ENCODE measurements at regions not wholly inside any gene's neighbourhood (a gene's known extent, or its start where the extent isn't known, plus 50 kb on each side); places are given as distances from the start of the nearest gene placed in this dataset.

DNA sequence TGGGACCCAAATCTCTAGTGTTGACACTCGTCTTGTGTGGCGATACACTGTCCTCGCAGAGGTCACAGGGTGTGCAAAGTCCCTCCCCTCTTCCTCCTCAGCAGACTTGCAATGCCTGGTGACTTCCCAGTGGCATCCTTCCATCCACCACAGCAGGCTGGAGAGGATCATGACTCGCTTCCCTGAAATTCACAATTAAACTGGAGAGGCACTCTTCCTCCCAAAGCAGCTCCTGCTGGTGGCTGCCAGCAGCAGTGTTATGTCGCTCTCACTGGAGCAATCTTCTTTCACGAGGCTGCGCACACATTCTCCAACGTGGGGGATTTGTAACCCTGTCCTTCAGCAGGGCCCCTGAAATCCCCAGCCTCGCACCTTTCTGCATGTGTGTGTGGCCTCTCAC lies 145.2 kb upstream of the TMCC3 start:
- TF ChIP-seq, protein P1, sequence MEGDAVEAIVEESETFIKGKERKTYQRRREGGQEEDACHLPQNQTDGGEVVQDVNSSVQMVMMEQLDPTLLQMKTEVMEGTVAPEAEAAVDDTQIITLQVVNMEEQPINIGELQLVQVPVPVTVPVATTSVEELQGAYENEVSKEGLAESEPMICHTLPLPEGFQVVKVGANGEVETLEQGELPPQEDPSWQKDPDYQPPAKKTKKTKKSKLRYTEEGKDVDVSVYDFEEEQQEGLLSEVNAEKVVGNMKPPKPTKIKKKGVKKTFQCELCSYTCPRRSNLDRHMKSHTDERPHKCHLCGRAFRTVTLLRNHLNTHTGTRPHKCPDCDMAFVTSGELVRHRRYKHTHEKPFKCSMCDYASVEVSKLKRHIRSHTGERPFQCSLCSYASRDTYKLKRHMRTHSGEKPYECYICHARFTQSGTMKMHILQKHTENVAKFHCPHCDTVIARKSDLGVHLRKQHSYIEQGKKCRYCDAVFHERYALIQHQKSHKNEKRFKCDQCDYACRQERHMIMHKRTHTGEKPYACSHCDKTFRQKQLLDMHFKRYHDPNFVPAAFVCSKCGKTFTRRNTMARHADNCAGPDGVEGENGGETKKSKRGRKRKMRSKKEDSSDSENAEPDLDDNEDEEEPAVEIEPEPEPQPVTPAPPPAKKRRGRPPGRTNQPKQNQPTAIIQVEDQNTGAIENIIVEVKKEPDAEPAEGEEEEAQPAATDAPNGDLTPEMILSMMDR (IDR thresholded peaks at IDR 0.05 in 4 of 5, conservative IDR thresholded peaks at IDR 0.05 in 1 of 5), result no peak
- no peak for TF ChIP-seq POLR2A (IDR thresholded peaks at IDR 0.05)

Measured in gastrocnemius medialis (tissue), 4 donors.